Endothelial cell of umbilical vein (primary cell): ENCODE measurements at regions not wholly inside any gene's neighbourhood (a gene's known extent, or its start where the extent isn't known, plus 50 kb on each side); places are given as distances from the start of the nearest gene placed in this dataset.

ENCODE experiments used
- BruUV-seq: library from RNA; stranded (reverse); fragments of 400-500 nt; replicated peaks from 2 replicates; lab custom pipeline; 2021; lab: Mats Ljungman, UMichigan
- CTCF ChIA-PET: fragments of 300-600, 350-600 bp; sonication (Branson Sonifier 250); formaldehyde crosslinking; loops from one replicate; lab custom pipeline; 2021; ENCODE audit warnings: antibody characterized with exemption, inconsistent platforms; lab: Charles Lee
- POLR2A ChIA-PET: fragments of 300-600, 350-600 bp; sonication (Branson Sonifier 250); formaldehyde crosslinking; loops from one replicate; lab custom pipeline; 2021; ENCODE audit warnings: antibody characterized with exemption, inconsistent platforms; lab: Charles Lee
- DNase-seq: peaks from one replicate; pipeline ENCODE4 v3.0.0-alpha.2; 2011; ENCODE audit warnings: low read depth, low spot score
- FAIRE-seq: peaks from 2 replicates; lab custom pipeline; 2011; peaks lifted over from hg19 to GRCh38; lab: Jason Lieb, UNC
- H2AFZ ChIP-seq: 2 replicates; pipeline ENCODE4 v1.6.0; 2012; ENCODE audit warnings: low read depth, low read length, control low read depth, inconsistent platforms
- H3K27ac ChIP-seq: 2 replicates; pipeline ENCODE4 v1.5.1; 2011; ENCODE audit warnings: low read depth, mild to moderate bottlenecking, control low read depth, low read length, moderate library complexity; ENCODE audit not compliant: insufficient read depth
- H3K27me3 ChIP-seq, 2 experiments: 2 replicates each; pipeline versions ENCODE4 v1.6.0 to v1.6.1; 2011; ENCODE audit warnings: low read length in 2 of 2, mixed read lengths in 1 of 2; ENCODE audit not compliant: control insufficient read depth in 2 of 2, insufficient read depth in 2 of 2
- H3K36me3 ChIP-seq, 2 experiments: 2 replicates in 1 of 2; 3 replicates in 1 of 2; pipeline ENCODE4 v1.5.1; 2011; ENCODE audit warnings: low read length in 2 of 2, mild to moderate bottlenecking in 1 of 2, moderate library complexity in 1 of 2; ENCODE audit not compliant: control insufficient read depth in 2 of 2, insufficient read depth in 2 of 2; ENCODE audit errors: extremely low read depth in 1 of 2
- H3K4me1 ChIP-seq: 3 replicates; pipeline ENCODE4 v1.5.1; 2011; ENCODE audit warnings: mild to moderate bottlenecking, low read length; ENCODE audit not compliant: control insufficient read depth, insufficient read depth; ENCODE audit errors: extremely low read depth
- H3K4me2 ChIP-seq: 2 replicates; pipeline ENCODE4 v1.6.1; 2011; ENCODE audit warnings: low read length, control low read depth, mixed read lengths; ENCODE audit not compliant: insufficient read depth
- H3K4me3 ChIP-seq, 3 experiments: fragments of 200-600 bp in 1 of 3; sonication (generic), shearing (Covaris generic) in 1 of 3; replicated peaks in 1 of 3; 2 replicates each; pipeline ENCODE4 v1.5.1; 2011 to 2016; ENCODE audit warnings: control low read depth in 3 of 3, low read length in 3 of 3, mild to moderate bottlenecking in 2 of 3, inconsistent platforms in 1 of 3, low read depth in 1 of 3, moderate library complexity in 1 of 3; ENCODE audit not compliant: insufficient read depth in 1 of 3
- H3K79me2 ChIP-seq: 2 replicates; pipeline ENCODE4 v1.6.0; 2012; ENCODE audit warnings: low read length, inconsistent platforms; ENCODE audit not compliant: control insufficient read depth, insufficient read depth
- H3K9ac ChIP-seq: replicated peaks from 2 replicates; pipeline ENCODE3; 2011; ENCODE audit warnings: low read length, control low read depth; ENCODE audit not compliant: insufficient read depth; ENCODE audit errors: extremely low read depth
- H3K9me1 ChIP-seq: replicated peaks from 3 replicates; pipeline ENCODE4 v1.6.0; 2011; ENCODE audit warnings: mild to moderate bottlenecking, low read length; ENCODE audit not compliant: control insufficient read depth, insufficient read depth; ENCODE audit errors: extremely low read depth
- H3K9me3 ChIP-seq: replicated peaks from 2 replicates; pipeline ENCODE4 v1.5.1; 2012; ENCODE audit warnings: low read length, inconsistent platforms; ENCODE audit not compliant: control insufficient read depth, insufficient read depth
- H4K20me1 ChIP-seq: replicated peaks from 2 replicates; pipeline ENCODE3; 2011; ENCODE audit warnings: mild to moderate bottlenecking, low read length; ENCODE audit not compliant: control insufficient read depth, insufficient read depth; ENCODE audit errors: extremely low read depth
- CTCF ChIP-seq, 2 donors: IDR thresholded peaks; 1 replicate in 1 of 2; 2 replicates in 1 of 2; pipeline ENCODE4 v1.5.1; 2011; ENCODE audit warnings: low read length in 2 of 2, mild to moderate bottlenecking in 2 of 2, moderate library complexity in 2 of 2, control low read depth in 1 of 2, inconsistent platforms in 1 of 2, low read depth in 1 of 2; ENCODE audit not compliant: insufficient read depth in 1 of 2; ENCODE audit errors: extremely low read depth in 1 of 2
- FOS ChIP-seq: IDR thresholded peaks from 2 replicates; pipeline ENCODE4 v1.6.1; 2011; ENCODE audit warnings: mild to moderate bottlenecking, low read length, moderate library complexity, borderline replicate concordance; ENCODE audit not compliant: insufficient read depth
- GATA2 ChIP-seq: IDR thresholded peaks from 2 replicates; pipeline ENCODE4 v1.7.0; 2011; ENCODE audit warnings: low read depth, mild to moderate bottlenecking, moderate library complexity, mixed read lengths, low read length; ENCODE audit not compliant: insufficient read length, insufficient read depth
- JUN ChIP-seq: IDR thresholded peaks from 2 replicates; pipeline ENCODE4 v1.6.1; 2011; ENCODE audit warnings: borderline replicate concordance, low read depth; ENCODE audit not compliant: insufficient read length, insufficient read depth
- MAX ChIP-seq: IDR thresholded peaks from 2 replicates; pipeline ENCODE4 v1.6.1; 2011; ENCODE audit not compliant: insufficient read depth, insufficient read length
- POLR2A ChIP-seq: IDR thresholded peaks from 2 replicates; pipeline ENCODE4 v1.6.1; 2012; ENCODE audit warnings: low read depth, mild to moderate bottlenecking, control low read depth, low read length
- POLR2AphosphoS5 ChIP-seq: IDR thresholded peaks from 2 replicates; pipeline ENCODE4 v1.6.1; 2012; ENCODE audit warnings: low read depth, mild to moderate bottlenecking, control low read depth, low read length, moderate library complexity; ENCODE audit not compliant: insufficient read depth
- dilution Hi-C: fragments of 300-500 bp; cut with MboI; formaldehyde crosslinking; loops from one replicate; pipeline ENCODE4 v1.15.0; 2019; ENCODE audit warnings: low sequenced_read_pairs; ENCODE audit not compliant: extremely low pct_ligation_motif_present
- intact Hi-C: fragments of 100-400 bp; cut with micrococcal nuclease; formaldehyde crosslinking; loops from one replicate; pipeline ENCODE4 v1.10.0; 2022

GRCh38 chr11:39965701-39966100 is 1493.8 kb downstream of the LRRC4C start:
- Histone ChIP-seq H3K27ac (no peak overlapping the region), H3K4me2 (no peak overlapping the region), H3K9me3 (no peaks in the 10 kb centered on the region), H3K9me1 (no peaks in the 10 kb centered on the region), H3K4me1 (no peaks in the 10 kb centered on the region), H3K27me3 (no peaks in the 10 kb centered on the region), H3K36me3 (no peaks in the 10 kb centered on the region), H3K9ac (no peak overlapping the region), H3K4me3 (no peak overlapping the region), H3K79me2 (no peaks in the 10 kb centered on the region), H4K20me1 (no peaks in the 10 kb centered on the region), H2AFZ (no peak overlapping the region)
- TF ChIP-seq FOS (no peak), POLR2AphosphoS5 (no peak), POLR2A (no peak), GATA2 (no peak), JUN (no peak), MAX (no peak), CTCF (IDR thresholded peaks at IDR 0.05; ENCODE audit: extremely low read depth in 1 of 2, insufficient read depth in 1 of 2, low read depth in 1 of 2, low read length in 2 of 2) (no peak)
- CTCF ChIA-PET = no interaction called here
- no TSS peak for BruUV-seq
- intact Hi-C loops = no loop called here
- dilution Hi-C loops = no loop called here
- FAIRE-seq = no peak
- POLR2A ChIA-PET = no interaction called here
- DNase-seq = no peak
